ENCODE measurements at regions not wholly inside any gene's neighbourhood (a gene's known extent, or its start where the extent isn't known, plus 50 kb on each side); places are given as distances from the start of the nearest gene placed in this dataset.
"Not testable (repeated sequence)": the region's sequence is repeated elsewhere in the genome, so short reads cannot be mapped to it uniquely, and the experiment has no call there.

GRCh38 chr6:50380406-50381098, 330.8 kb upstream of the DEFB112 start:
- no peak overlapping the region for H3K4me3 ChIP-seq (replicated peaks in 1 of 2; ENCODE audit: low read depth in 2 of 2, low read length in 2 of 2)
- no peak for DNase-seq (ENCODE audit: low read depth in 2 of 2)
- no peak for TF ChIP-seq CTCF (IDR thresholded peaks at IDR 0.05; ENCODE audit: low read depth, low read length)

GRCh38 chr6:50381099-50381415, 331.3 kb upstream of the DEFB112 start:
- DNase-seq (ENCODE audit: low read depth in 2 of 2) = no peak
- TF ChIP-seq CTCF (IDR thresholded peaks at IDR 0.05; ENCODE audit: low read depth, low read length) = no peak
- H3K4me3 ChIP-seq (replicated peaks in 1 of 2; ENCODE audit: low read depth in 2 of 2, low read length in 2 of 2) = no peak overlapping the region

DNA sequence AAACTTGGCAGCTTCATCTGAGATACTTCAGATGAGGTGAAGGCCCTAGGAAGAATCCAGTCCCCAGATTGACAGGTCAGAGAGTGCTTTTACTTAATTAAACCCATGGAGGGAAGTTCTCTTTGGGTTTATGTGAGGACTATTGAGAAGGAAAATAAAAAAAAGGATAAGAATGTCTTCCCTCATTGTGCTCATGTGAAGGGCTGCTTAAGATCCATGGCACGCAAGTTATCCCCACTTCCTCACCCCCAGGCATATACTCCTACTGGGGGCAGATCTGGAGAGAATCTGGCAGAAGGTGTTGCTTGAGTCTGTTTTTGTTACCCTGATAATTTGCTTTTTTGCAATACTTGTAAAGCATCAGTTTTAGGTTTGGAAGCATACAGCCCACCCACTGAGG, 322.9 kb upstream of the TFAP2D start:
- H3K4me3 ChIP-seq (replicated peaks in 1 of 2; ENCODE audit: low read depth in 2 of 2, low read length in 2 of 2) = no peak overlapping the region
- no peak for DNase-seq (ENCODE audit: low read depth in 2 of 2)

GRCh38 chr6:50394139-50394538, 319.2 kb upstream of the TFAP2D start:
- DNase-seq (ENCODE audit: low read depth in 2 of 2); H3K4me3 ChIP-seq (replicated peaks in 1 of 2; ENCODE audit: low read depth in 2 of 2, low read length in 2 of 2): not testable (repeated sequence)

More for the DNA sequence above, 322.9 kb upstream of the TFAP2D start:
- no peak for TF ChIP-seq CTCF (IDR thresholded peaks at IDR 0.05; ENCODE audit: low read depth, low read length)

- DNase-seq (ENCODE audit: low read depth in 2 of 2) = no peak
- TF ChIP-seq CTCF (IDR thresholded peaks at IDR 0.05; ENCODE audit: low read depth, low read length) = no peak
- H3K4me3 ChIP-seq (replicated peaks in 1 of 2; ENCODE audit: low read depth in 2 of 2, low read length in 2 of 2) = no peak overlapping the region
Observed at GRCh38 chr6:50404643-50405042, 308.7 kb upstream of the TFAP2D start.

GRCh38 chr6:50410579-50410978, 302.7 kb upstream of the TFAP2D start:
- no peak for TF ChIP-seq CTCF (IDR thresholded peaks at IDR 0.05; ENCODE audit: low read depth, low read length)
- no peak for DNase-seq (ENCODE audit: low read depth in 2 of 2)

GRCh38 chr6:50421041-50421440, 292.3 kb upstream of the TFAP2D start:
- DNase-seq (ENCODE audit: low read depth in 2 of 2); H3K4me3 ChIP-seq (replicated peaks in 1 of 2; ENCODE audit: low read depth in 2 of 2, low read length in 2 of 2): not testable (repeated sequence)

More at GRCh38 chr6:50410579-50410978, 302.7 kb upstream of the TFAP2D start:
- no peak overlapping the region for H3K4me3 ChIP-seq (replicated peaks in 1 of 2; ENCODE audit: low read depth in 2 of 2, low read length in 2 of 2)

DNA sequence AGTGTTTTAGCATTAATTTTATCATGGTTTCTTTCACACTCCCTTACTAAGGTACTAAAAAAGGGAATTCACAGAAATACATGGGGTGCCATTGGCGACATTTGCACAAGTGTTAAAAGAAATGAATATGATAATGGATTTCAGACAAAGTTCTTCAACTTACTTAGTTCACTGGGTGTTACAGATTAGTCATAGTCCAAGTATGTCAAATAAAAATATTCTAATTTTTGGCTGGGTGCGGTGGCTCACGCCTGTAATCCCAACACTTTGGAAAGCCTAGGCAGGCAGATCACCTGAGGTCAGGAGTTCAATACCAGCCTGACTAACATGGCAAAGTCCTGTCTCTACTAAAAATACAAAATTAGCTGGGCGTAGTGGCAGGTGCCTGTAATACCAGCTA, 286.1 kb upstream of the TFAP2D start:
- no peak overlapping the region for H3K4me3 ChIP-seq (replicated peaks in 1 of 2; ENCODE audit: low read depth in 2 of 2, low read length in 2 of 2)
- no peak for DNase-seq (ENCODE audit: low read depth in 2 of 2)
- TF ChIP-seq CTCF (IDR thresholded peaks at IDR 0.05; ENCODE audit: low read depth, low read length) = no peak
